Endothelial cell (in vitro differentiated cells): ENCODE measurements at regions not wholly inside any gene's neighbourhood (a gene's known extent, or its start where the extent isn't known, plus 50 kb on each side); places are given as distances from the start of the nearest gene placed in this dataset.

ENCODE experiments used
- DNase-seq: peaks from one replicate; pipeline ENCODE4 v3.0.0; 2021; ENCODE audit warnings: low spot score
- H3K27ac Mint-ChIP-seq: one replicate; pipeline ENCODE4 v1.8.0; 2021; ENCODE audit warnings: mixed read lengths, inconsistent platforms; ENCODE audit not compliant: unreplicated experiment
- H3K27me3 Mint-ChIP-seq: one replicate; pipeline ENCODE4 v1.8.0; 2021; ENCODE audit warnings: mild to moderate bottlenecking, moderate library complexity, mixed read lengths, inconsistent platforms; ENCODE audit not compliant: unreplicated experiment
- H3K36me3 Mint-ChIP-seq: one replicate; pipeline ENCODE4 v1.8.0; 2021; ENCODE audit warnings: mild to moderate bottlenecking, low read depth, mixed read lengths, inconsistent platforms; ENCODE audit not compliant: unreplicated experiment
- H3K4me1 Mint-ChIP-seq: one replicate; pipeline ENCODE4 v1.8.0; 2021; ENCODE audit warnings: mild to moderate bottlenecking, mixed read lengths, inconsistent platforms; ENCODE audit not compliant: unreplicated experiment
- H3K4me3 Mint-ChIP-seq: one replicate; pipeline ENCODE4 v1.8.0; 2021; ENCODE audit warnings: mild to moderate bottlenecking, mixed read lengths, inconsistent platforms; ENCODE audit not compliant: unreplicated experiment
- H3K9me3 Mint-ChIP-seq: one replicate; pipeline ENCODE4 v1.8.0; 2021; ENCODE audit warnings: mixed read lengths, inconsistent platforms; ENCODE audit not compliant: unreplicated experiment
- CTCF ChIP-seq: fragments of 200-600 bp; sonication (generic); IDR thresholded peaks from one replicate; pipeline ENCODE4 v1.5.0; 2021; ENCODE audit warnings: antibody characterized with exemption; ENCODE audit not compliant: unreplicated experiment

- TF ChIP-seq CTCF = no peak
- H3K4me3 Mint-ChIP-seq = no peak overlapping the region
- peaks cover 3% of the 10 kb centered on the region for H3K4me1 Mint-ChIP-seq
- H3K36me3 Mint-ChIP-seq = no peaks in the 10 kb centered on the region
- DNase-seq = no peak
- peaks cover 2% of the 10 kb centered on the region for H3K27me3 Mint-ChIP-seq
- H3K27ac Mint-ChIP-seq = no peak overlapping the region
- no peaks in the 10 kb centered on the region for H3K9me3 Mint-ChIP-seq
These were observed 110.8 kb downstream of the NDUFA12 start for GRCh38 chr12:94892544-94893267.

GRCh38 chr12:94889445-94890210 is 113.9 kb downstream of the NDUFA12 start:
- Mint-ChIP-seq H3K4me3 (no peak overlapping the region), H3K27me3 (peaks cover 2% of the 10 kb centered on the region), H3K9me3 (no peaks in the 10 kb centered on the region), H3K4me1 (peaks cover 3% of the 10 kb centered on the region), H3K36me3 (no peaks in the 10 kb centered on the region), H3K27ac (no peak overlapping the region)
- TF ChIP-seq CTCF = no peak
- no peak for DNase-seq

- no peak overlapping the region for H3K4me3 Mint-ChIP-seq
- no peak for TF ChIP-seq CTCF
- peak; percentile 33 for DNase-seq
- H3K36me3 Mint-ChIP-seq = no peaks in the 10 kb centered on the region
- H3K27me3 Mint-ChIP-seq = peaks cover 1% of the 10 kb centered on the region
- H3K9me3 Mint-ChIP-seq = no peaks in the 10 kb centered on the region
- H3K4me1 Mint-ChIP-seq = peaks cover 6% of the 10 kb centered on the region
- no peak overlapping the region for H3K27ac Mint-ChIP-seq
These were observed 124.0 kb downstream of the NDUFA12 start for GRCh38 chr12:94879542-94879941.

GRCh38 chr12:94875525-94875924 is 128.0 kb downstream of the NDUFA12 start:
- peaks cover 19% of the 10 kb centered on the region for H3K4me1 Mint-ChIP-seq
- no peak overlapping the region for H3K4me3 Mint-ChIP-seq
- TF ChIP-seq CTCF = no peak
- no peak overlapping the region for H3K27ac Mint-ChIP-seq
- H3K9me3 Mint-ChIP-seq = no peaks in the 10 kb centered on the region
- peaks cover 4% of the 10 kb centered on the region for H3K36me3 Mint-ChIP-seq
- peaks cover 8% of the 10 kb centered on the region for H3K27me3 Mint-ChIP-seq
- peak; percentile 29 for DNase-seq
